NB4 (cell line): ENCODE measurements at regions not wholly inside any gene's neighbourhood (a gene's known extent, or its start where the extent isn't known, plus 50 kb on each side); places are given as distances from the start of the nearest gene placed in this dataset.

Source experiments
- MYC ChIP-seq: IDR thresholded peaks from 2 replicates; pipeline ENCODE4 v1.6.1; 2011; ENCODE audit warnings: low read depth, low read length
- POLR2A ChIP-seq: IDR thresholded peaks from 2 replicates; pipeline ENCODE4 v1.6.1; 2011; ENCODE audit warnings: mild to moderate bottlenecking; ENCODE audit not compliant: insufficient read length; ENCODE audit errors: extremely low read depth
- TF ChIP-seq, protein P1 (sequence below): IDR thresholded peaks from one replicate; pipeline ENCODE4 v1.5.1; 2012; ENCODE audit warnings: low read depth, low read length
- TF ChIP-seq, protein P2 (sequence below): IDR thresholded peaks from 2 replicates; pipeline ENCODE4 v1.6.1; 2011; ENCODE audit warnings: low read depth, low read length

DNA sequence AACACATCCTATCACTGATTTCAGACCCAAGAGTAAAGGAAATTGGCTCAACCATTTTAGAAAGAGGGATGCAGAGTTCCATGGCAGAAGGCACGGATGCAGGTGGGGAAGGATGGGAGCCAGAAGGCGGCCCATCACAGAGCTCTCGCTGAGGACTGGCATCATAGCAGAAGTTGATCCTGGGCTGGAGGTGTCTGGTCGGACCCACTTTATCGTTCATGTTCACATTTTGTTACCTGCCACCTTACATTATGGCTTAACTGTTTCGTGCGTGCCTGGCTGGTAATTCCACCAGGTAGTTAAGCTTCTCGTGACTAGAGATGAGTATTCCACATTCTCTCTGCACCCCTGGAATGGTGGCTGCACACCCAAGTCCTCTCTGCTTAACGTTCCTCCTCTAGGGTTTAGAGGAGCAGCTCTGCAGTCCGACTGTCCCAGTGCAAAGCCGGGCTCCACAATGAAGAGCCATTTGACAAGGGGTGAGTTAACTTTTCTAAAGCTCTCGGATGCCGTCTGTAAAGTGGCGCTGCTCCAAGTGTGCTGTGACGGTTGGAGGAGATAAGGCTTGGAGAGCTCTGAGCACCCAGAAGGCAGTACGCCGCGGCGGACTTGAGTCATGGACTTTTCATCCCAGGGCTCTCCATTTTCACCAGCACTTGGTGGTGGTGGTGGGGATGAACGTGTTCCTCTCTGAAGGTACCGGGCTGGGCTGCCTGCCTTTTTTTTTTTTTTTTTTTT is 157.1 kb upstream of the SHH start:
- TF ChIP-seq POLR2A (no peak), MYC (no peak)
- TF ChIP-seq, protein P1, sequence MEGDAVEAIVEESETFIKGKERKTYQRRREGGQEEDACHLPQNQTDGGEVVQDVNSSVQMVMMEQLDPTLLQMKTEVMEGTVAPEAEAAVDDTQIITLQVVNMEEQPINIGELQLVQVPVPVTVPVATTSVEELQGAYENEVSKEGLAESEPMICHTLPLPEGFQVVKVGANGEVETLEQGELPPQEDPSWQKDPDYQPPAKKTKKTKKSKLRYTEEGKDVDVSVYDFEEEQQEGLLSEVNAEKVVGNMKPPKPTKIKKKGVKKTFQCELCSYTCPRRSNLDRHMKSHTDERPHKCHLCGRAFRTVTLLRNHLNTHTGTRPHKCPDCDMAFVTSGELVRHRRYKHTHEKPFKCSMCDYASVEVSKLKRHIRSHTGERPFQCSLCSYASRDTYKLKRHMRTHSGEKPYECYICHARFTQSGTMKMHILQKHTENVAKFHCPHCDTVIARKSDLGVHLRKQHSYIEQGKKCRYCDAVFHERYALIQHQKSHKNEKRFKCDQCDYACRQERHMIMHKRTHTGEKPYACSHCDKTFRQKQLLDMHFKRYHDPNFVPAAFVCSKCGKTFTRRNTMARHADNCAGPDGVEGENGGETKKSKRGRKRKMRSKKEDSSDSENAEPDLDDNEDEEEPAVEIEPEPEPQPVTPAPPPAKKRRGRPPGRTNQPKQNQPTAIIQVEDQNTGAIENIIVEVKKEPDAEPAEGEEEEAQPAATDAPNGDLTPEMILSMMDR, result no peak
- TF ChIP-seq, protein P2, sequence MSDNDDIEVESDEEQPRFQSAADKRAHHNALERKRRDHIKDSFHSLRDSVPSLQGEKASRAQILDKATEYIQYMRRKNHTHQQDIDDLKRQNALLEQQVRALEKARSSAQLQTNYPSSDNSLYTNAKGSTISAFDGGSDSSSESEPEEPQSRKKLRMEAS, result no peak
